GM18508 (cell line): ENCODE measurements at regions not wholly inside any gene's neighbourhood (a gene's known extent, or its start where the extent isn't known, plus 50 kb on each side); places are given as distances from the start of the nearest gene placed in this dataset.
A peak's percentile ranks its signal among the peaks of the same experiment; 100 is the strongest.

Source experiments
- ATAC-seq: cut with Tn5 transposase; IDR thresholded peaks from one replicate; pipeline ENCODE4 v1.9.1; 2021; ENCODE audit warnings: moderate number of reproducible peaks; ENCODE audit not compliant: insufficient read depth, unreplicated experiment

DNA sequence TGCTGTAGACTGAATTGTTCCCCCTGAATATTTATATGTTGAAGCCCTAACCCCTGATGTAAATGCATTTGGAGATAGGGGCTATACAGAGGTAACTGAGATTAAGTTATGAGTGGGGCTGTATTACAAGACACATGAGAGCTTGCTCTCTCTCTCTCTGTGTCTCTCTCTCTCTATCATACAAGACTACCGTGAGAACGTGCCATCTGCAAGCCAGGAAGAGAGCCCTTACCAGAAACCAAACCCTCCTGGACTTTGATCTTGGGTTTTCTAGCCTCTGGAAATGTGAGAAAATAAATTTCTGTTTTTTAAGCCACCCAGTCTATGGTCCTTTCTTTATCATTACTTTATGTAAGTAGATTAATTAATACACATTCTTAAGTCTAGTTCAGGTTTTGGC, 249.3 kb upstream of the MAN1A1 start:
- ATAC-seq, result no peak

DNA sequence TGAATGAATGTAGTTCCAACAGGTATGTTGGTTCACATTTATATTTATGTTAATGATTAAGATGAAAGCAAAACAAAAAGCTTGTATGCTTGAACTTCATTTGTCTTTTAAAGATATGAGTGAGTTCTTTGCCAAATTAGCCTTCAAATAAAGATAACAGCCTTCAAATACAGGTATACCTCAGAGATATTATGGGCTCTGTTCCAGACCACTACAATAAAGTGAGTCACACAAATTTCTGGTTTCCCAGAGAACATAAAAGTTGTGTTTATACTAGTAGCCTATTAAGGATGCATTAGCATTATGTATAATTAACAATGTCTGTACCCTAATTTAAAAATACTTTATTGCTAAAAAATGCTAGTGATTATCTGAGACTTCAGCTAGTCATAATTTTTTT, 245.3 kb upstream of the MAN1A1 start:
- no peak for ATAC-seq

DNA sequence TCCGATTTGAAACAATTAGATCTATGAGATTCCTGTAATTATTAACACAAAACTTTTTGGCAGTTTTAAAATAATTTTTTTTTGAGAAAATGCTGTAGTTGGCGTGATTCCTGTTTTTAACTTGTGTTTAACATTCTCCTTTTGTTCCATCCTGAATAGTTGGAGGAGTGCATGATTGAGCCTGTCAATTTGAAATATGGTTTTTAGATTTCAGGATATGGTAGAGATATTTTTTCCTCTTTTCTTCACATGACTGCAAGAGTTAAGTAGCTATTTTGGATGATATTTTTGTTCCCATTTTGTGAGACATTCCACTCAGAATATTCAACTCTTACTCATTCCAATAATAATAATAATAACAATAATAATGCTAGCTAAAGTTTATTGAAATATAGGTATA, 241.7 kb upstream of the MAN1A1 start:
- no peak for ATAC-seq

DNA sequence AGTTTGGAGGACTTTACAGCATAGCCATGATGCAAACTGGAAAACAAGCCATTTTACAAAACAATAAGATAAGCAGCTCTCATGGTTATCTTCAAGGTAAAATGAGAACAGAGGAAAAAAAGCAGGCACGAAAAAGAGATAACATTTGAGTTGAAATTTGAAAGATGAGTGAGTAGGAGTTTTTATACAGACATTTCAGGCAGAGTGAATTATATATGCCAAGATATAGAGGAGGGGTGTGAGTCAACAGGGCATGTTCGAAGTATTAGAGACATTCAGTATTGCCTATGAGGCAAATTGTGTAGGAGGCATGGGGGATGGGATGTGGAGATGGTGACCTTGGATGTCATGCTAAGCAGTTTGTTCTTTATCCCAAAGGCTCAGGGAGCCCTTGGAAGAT, 240.5 kb upstream of the MAN1A1 start:
- no peak for ATAC-seq

DNA sequence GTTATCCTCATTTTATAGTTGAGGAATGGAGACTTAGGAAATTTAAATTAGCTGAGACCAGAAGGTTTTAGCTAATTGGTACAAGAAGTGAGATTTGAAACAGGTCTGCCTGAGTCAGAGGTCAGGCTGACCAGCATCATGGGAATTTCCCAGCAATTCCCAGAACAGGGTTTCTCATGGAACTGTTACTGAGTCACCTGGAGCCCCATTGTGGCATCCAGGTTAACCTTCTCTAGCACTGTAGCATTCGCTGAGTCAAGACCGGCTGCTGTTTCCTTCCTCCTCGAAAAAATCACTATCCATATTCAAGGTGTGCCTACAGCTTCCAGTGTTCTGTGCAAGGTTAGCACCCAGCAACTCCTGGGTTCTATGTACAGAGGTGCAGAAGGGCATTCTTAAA, 238.0 kb upstream of the MAN1A1 start:
- no peak for ATAC-seq

DNA sequence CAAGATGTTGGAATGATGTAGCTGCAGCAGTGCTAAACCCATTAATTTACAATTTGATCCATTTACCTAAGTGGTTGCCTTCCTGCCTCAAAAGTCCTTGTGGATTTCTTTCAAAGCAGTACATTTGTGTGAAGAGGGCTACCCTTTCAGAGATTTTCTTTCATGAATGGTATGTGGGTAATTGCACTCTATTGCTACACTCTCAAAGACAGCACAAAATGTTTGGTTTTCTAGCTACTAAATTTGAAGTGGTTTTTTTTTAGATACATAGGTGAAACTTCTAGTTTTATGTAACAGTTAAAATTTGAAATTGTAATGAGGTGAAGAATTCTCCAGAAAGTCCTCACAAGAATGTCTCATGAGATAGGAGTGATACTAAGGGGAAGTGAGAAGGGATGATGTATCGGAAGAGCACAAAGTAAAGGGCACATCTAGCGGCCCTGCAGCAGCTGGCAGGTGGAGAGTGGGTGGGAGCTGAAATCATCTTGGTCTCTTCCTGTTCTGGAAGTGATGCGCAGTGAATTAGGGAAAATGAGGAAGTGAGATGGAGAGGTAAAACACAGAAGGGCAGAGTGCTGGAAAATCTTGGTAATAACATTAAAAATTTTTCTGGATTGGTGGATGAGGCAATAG, 236.8 kb upstream of the MAN1A1 start:
- ATAC-seq, result peak; percentile 89

DNA sequence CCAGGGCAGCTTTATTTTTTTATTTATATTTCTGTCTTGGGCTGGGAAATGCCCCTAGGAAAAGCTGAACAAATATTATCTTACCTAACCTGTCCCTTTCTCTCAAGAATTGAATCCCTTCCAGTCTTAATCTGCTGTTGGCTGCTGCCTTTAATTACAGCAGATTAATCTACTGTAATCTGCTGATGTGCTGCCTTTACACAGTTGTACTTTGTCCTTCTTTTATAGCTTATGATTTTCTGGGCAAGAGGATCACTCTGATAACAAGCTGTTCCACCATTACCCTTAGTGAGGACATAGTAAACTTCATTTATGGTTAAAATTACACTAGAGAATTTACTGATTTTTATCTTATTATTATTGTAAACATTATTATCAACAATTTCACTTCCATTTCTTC, 234.5 kb upstream of the MAN1A1 start:
- no peak for ATAC-seq

DNA sequence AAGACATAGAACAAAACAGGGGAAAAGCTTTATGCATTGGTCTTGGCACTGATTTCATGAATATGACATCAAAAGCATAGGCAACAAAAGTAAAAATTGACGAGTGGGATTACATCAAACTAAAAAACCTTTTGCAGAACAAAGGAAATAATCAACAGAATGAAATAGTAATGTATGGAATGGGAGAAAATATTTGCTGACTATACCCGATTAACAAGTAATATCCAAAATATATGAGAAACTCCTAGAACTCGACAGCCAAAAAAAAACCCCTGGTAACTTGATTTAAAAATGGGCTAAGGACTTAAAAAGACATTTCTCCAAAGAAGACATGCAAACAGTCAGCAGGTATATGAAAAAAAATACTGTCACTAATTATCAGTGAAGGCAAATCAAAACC, 231.7 kb upstream of the MAN1A1 start:
- no peak for ATAC-seq

DNA sequence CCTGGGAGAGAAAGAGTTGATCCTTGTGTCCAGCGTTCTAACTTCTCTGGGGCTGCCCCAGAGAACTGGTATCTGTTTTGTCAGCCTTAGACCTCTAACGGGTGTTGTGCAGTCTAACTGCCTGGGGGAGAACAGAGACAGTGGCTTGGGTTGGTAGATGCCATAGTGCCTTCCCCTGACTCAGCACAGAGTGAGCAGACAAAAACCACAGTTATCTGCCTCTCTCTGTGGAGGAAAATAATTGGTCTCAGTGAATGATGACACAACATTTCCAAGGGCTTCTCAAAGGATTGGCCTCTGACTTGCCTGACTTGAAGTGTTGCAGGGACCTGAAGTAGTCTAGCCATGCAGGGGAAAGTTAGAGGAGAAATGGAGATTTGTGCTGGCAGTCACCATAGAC, 226.2 kb upstream of the MAN1A1 start:
- ATAC-seq, result no peak

DNA sequence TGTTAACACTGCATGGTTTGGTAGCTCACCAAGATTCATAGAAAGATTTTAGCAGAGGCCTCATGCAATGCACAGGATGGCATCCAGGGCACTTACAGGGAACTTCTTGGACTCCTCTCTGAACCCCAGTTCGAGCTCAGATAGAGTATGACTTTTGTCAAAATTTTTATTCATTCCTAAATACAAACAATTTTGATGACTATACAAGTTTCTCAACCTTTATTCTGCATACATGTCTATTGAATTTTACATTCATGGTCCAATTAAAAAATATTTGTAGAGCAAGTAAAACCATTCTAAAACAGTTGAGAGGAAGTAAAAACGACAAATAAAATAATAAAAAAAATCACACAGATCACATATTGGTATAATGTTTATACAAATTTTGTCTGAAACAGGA, 219.0 kb upstream of the MAN1A1 start:
- no peak for ATAC-seq

DNA sequence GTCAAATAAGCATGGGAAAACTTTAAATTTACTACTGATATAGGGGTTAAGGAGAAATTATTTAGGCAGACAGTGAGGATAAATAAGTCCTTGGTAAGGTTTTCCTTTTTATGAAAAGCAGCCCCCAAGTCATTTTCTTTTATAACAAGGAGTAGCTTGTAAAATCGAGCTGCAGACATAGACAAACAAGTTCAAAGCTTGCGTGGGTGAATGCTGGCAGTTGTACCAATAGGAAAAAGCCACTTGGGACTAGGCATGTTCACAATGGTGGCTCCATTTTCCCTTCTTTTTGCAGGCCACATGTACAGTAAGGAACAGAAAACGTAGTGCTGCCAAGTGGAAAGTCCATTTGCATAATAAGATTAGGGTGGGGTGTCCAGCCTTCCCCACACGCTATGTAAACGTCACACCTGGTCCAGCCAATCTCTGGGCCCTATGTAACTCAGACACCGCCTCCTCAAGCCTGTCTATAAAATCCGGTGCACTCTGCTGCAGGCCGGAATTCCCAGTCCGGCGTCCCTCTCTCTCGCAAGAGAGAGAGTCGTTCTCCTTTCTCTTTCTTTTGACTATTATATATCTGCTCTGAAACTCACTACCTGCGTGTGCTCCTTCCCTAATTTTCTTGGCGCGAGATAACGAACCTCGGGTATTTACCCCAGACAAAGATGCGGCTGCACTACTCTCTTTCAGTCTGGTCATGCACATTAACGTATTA, 217.1 kb upstream of the MAN1A1 start:
- ATAC-seq, result no peak

DNA sequence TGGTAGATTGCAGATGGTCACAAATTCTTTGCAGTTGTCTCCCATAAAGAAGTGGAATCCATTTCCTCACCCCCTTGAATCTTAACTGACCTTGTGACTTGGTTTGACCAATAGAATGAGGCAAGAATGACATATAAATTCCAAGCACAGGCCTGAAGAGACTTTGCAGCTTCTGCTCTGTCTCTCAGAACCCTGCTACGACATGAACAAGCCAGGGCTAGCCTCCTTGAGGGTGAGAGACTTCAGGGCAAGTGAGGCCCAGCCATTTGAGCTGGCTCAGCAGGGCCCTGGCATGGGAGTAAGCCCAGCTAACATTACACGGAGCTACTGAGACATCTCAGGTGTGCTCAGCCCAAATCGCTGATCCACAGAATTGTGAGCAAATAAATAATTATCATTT, 216.3 kb upstream of the MAN1A1 start:
- ATAC-seq, result no peak

DNA sequence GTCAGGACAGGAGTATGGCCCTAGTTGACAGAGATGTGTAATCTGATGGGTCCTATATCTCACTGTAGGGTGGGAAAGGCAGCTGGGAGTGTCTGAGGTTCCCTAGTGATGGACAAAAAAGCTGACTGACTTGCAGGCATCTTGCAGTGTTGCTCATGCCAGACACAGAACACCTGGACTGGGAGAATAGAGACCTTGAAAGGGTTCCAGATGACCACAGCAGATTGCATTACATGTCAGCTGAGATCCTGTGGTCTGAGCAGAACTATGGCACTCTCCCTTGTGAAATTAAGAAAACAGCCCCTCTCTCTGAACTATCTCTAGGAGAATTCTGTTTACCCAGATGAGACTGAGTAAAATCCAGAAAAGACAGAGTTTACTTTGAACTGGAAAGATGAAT, 212.6 kb upstream of the MAN1A1 start:
- no peak for ATAC-seq

DNA sequence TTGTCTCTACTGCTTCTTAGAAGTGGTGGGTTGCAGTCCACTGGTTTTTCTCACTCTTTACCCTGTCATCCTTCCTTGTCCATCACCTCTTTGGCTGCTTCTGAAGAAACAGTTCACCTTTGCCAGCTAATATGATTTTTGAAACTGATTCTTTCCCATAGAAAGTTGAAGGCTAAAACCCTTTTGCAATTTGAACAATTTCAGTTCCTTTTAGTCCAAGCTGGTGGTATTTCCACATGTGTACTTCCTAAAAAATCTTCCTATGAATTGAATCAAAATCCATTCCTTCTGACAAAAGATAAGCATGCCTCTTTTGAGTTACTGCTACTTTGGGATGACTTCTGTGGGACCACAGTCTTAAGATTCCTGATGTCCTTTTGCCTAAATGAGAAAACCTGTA, 210.0 kb upstream of the MAN1A1 start:
- no peak for ATAC-seq

DNA sequence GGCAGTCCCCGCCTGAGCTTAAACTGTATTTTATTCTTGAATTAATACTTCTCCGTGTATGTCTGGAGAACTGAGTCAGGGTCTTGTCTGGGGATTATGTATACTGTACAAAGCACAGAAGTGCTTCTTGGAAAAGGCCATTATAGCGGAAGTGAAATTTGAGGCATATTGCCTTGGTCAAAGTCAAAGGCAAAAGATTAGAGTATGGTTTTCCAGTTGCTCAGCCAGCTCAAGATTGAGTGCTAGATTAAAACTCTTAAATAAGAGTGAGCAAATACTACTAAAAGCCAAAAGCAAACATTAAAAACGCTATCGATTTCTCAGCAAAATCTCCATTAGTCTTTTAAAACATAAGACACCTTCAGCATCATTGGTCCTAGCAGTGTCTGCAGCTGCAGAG, 207.7 kb upstream of the MAN1A1 start:
- ATAC-seq, result no peak

DNA sequence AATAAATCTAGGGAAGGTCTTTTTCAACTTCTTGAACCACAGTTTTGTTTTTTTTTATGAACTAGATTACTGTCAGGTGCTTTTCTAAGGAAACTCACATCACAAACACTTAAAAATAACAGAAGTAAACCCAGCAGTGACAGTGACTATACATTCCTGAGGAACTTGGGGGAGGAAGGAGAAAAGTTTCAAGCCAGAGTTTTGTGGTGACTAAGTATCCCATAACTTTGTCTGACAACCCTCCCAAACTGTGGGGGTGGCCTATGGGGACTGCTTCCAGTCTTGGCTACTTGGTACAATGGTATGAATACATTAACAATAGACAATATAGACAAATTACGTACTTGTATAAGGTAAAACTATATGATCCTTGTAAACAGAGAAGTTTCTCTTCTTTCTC, 202.5 kb upstream of the MAN1A1 start:
- ATAC-seq, result no peak

DNA sequence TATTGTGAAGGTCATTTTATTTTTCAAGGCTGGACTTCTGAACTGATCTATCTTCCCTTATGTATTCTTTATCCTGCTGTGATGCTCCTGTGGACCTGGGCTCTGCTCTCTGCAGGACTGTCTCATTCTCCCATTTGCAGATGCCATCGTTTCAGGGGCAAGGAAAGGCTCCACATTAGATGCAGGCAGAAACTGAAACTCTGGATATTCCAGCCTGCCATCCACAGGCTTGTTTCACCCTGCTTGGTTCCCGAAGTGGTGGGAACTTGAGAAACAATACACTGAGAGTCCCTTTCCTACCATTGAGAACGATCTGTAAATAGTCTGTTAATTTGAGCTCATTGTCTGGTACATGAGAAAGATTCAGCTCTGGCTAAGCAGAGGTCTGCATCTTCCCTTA, 197.5 kb upstream of the MAN1A1 start:
- no peak for ATAC-seq

DNA sequence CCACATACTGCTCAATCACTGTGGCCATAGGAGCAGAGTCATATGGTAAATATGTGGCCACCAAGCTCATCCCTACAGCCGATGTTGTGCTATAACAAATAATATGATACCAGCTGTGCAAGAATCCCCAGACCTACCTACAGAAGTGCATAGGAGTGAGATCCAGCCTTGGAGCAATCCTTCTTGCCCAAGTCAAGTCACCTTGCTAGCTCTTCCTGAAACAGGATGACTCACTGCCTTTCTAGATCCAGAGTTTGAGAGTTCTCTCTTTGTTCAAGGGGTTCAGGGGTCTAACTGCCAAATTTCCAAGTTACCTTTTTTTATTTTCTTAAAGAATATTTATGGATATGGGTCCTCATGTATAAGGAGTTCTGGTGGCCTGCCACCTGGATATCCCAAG, 195.7 kb upstream of the MAN1A1 start:
- ATAC-seq, result no peak

DNA sequence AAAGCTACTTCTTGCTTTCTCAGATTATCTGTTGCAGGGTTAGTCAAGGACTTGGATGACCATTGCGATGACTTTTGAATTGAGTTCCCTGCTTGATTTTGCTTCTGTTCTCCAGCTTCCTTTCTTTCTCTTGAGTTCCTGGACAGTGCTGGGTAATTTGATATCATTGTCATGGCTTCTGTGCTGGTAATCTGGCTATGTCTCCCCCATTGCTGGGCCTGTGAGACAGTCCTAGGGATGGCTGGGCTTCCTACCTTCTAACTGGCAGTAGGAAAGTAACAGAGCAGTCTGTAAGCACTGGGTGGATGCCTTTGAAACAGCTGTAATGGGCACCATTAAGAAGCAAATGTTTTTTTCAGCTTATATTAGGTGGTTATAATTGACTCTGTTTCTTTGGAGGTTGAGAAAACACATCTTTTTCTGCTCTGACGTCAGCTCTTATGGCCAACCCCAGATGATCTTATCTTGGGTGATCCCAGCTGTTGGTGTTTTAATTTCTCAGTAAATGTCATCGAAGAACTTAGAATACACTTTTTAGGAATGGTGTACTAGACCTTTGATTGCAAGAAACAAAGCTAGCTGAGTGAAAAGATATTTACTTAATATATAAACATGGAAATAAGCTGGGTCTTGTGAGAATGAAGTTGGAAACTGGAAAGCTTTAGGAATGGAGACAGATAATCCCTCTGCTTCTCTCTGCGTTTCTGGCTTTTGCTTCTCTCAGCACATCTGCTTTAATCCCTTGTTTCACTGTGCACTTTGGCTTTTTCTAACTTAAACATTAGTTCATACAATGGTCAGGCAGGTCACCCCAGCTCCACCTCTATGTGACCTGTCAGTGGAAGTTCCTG, 195.0 kb upstream of the MAN1A1 start:
- ATAC-seq, result no peak

DNA sequence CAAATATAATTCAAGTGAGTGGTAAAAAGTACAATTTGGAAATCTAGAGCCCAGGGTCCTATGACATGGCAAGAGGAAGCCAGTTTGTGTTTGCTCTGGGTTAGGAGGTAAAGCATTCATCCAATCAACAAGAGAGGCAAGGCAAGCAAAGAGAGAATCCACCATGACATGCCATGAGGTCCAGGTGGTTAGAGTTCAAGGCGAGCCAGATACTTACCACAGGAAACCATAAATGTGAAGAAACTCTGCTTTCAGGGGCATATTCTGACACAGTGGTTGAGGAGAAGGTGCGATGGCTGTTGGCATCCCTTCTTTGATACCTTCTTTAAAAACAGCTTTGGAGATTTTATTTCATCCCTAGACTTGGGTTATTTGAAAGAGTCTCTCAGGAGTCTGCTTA, 193.8 kb upstream of the MAN1A1 start:
- no peak for ATAC-seq

DNA sequence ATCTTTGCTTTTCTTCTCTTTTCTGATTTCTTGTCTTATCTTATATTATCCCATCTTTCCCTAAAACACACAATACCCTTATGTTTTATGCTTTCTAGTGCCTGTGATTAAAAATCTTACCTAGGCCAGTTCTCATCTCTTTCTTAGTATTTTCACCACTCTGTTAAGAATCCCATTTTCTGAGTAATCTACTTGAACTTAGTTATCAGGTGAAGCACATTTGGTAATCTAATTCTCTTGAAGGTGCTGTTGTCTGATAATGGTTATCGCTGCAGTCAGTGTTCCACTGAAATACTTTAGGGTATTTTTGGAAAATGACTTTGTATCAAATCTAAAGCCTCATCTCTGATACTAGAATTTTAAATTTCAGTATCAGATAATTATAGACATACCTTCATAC, 192.5 kb upstream of the MAN1A1 start:
- ATAC-seq, result no peak
